OCI-LY7 (cell line): ENCODE measurements at regions not wholly inside any gene's neighbourhood (a gene's known extent, or its start where the extent isn't known, plus 50 kb on each side); places are given as distances from the start of the nearest gene placed in this dataset.
"Not testable (repeated sequence)": the region's sequence is repeated elsewhere in the genome, so short reads cannot be mapped to it uniquely, and the experiment has no call there.

Experiments
- BruUV-seq: library from RNA; stranded (reverse); fragments of 400-500 nt; replicated peaks from 2 replicates; lab custom pipeline; 2021; lab: Mats Ljungman, UMichigan
- CTCF ChIA-PET: fragments of 300-600 bp; sonication (Branson Sonifier 250); formaldehyde crosslinking; loops from one replicate; lab custom pipeline; 2022; ENCODE audit warnings: antibody characterized with exemption; ENCODE audit not compliant: unreplicated experiment; lab: Charles Lee
- POLR2A ChIA-PET: fragments of 300-600 bp; sonication (Branson Sonifier 250); formaldehyde crosslinking; loops from one replicate; lab custom pipeline; 2022; ENCODE audit warnings: antibody characterized with exemption; lab: Charles Lee
- DNase-seq: peaks from one replicate; pipeline ENCODE4 v3.0.0-alpha.2; 2015; ENCODE audit warnings: low spot score
- H2AFZ ChIP-seq: fragments of 200-600 bp; sonication (generic), shearing (Covaris generic); 2 replicates; pipeline ENCODE4 v1.6.1; 2014; ENCODE audit warnings: mild to moderate bottlenecking, antibody characterized with exemption, low read length, moderate library complexity
- H3K27ac ChIP-seq: fragments of 200-600 bp; sonication (generic); 2 replicates; pipeline ENCODE4 v1.5.1; 2014; ENCODE audit warnings: mixed run types, low read depth, mild to moderate bottlenecking, moderate library complexity, low read length, inconsistent platforms; ENCODE audit not compliant: poor library complexity, severe bottlenecking
- H3K36me3 ChIP-seq: fragments of 200-600 bp; sonication (generic); 2 replicates; pipeline ENCODE4 v1.6.1; 2014; ENCODE audit warnings: mild to moderate bottlenecking, antibody characterized with exemption, low read length, moderate library complexity, mixed read lengths; ENCODE audit not compliant: insufficient read depth
- H3K4me1 ChIP-seq: fragments of 200-600 bp; sonication (generic); 2 replicates; pipeline ENCODE4 v1.5.1; 2014; ENCODE audit warnings: mild to moderate bottlenecking, low read length; ENCODE audit not compliant: insufficient read depth, poor library complexity, severe bottlenecking
- H3K4me2 ChIP-seq: fragments of 200-600 bp; sonication (generic); 2 replicates; pipeline ENCODE4 v1.6.1; 2014; ENCODE audit warnings: mild to moderate bottlenecking, low read length
- H3K4me3 ChIP-seq: fragments of 200-600 bp; sonication (generic); 2 replicates; pipeline ENCODE4 v1.5.1; 2014; ENCODE audit warnings: mild to moderate bottlenecking, low read depth, low read length; ENCODE audit not compliant: poor library complexity, severe bottlenecking
- H3K79me2 ChIP-seq: fragments of 200-600 bp; sonication (generic); 2 replicates; pipeline ENCODE4 v1.6.1; 2016; ENCODE audit warnings: low read depth, mild to moderate bottlenecking, low read length, moderate library complexity, mixed read lengths; ENCODE audit not compliant: insufficient read depth
- H3K9me2 ChIP-seq: fragments of 200-600 bp; sonication (generic); 2 replicates; pipeline ENCODE4 v1.6.1; 2016; ENCODE audit warnings: mild to moderate bottlenecking, low read length, mixed read lengths; ENCODE audit not compliant: insufficient read depth
- H3K9me3 ChIP-seq: fragments of 200-600 bp; sonication (generic); 2 replicates; pipeline ENCODE4 v1.6.1; 2014; ENCODE audit warnings: mild to moderate bottlenecking, mixed run types, low read length, mixed read lengths
- H4K20me1 ChIP-seq: fragments of 200-600 bp; sonication (generic); 2 replicates; pipeline ENCODE4 v1.6.1; 2014; ENCODE audit warnings: mild to moderate bottlenecking, antibody characterized with exemption, low read length, moderate library complexity, mixed read lengths; ENCODE audit not compliant: insufficient read depth
- EZH2phosphoT487 ChIP-seq: fragments of 200-600 bp; sonication (generic); IDR thresholded peaks from 2 replicates; pipeline ENCODE4 v1.6.1; 2018; ENCODE audit warnings: low read depth, borderline replicate concordance, mild to moderate bottlenecking, mixed run types, antibody characterized with exemption, low read length, moderate library complexity, mixed read lengths
- intact Hi-C: fragments of 100-400 bp; cut with micrococcal nuclease; formaldehyde crosslinking; loops from one replicate; pipeline ENCODE4 v1.10.0; 2022; ENCODE audit not compliant: unreplicated experiment
- TF ChIP-seq, protein P1 (sequence below): fragments of 200-600 bp; sonication (generic); conservative IDR thresholded peaks from 2 replicates; pipeline ENCODE4 v1.5.1; 2014; ENCODE audit warnings: mild to moderate bottlenecking, antibody characterized with exemption, low read length, moderate library complexity, mixed read lengths

DNA sequence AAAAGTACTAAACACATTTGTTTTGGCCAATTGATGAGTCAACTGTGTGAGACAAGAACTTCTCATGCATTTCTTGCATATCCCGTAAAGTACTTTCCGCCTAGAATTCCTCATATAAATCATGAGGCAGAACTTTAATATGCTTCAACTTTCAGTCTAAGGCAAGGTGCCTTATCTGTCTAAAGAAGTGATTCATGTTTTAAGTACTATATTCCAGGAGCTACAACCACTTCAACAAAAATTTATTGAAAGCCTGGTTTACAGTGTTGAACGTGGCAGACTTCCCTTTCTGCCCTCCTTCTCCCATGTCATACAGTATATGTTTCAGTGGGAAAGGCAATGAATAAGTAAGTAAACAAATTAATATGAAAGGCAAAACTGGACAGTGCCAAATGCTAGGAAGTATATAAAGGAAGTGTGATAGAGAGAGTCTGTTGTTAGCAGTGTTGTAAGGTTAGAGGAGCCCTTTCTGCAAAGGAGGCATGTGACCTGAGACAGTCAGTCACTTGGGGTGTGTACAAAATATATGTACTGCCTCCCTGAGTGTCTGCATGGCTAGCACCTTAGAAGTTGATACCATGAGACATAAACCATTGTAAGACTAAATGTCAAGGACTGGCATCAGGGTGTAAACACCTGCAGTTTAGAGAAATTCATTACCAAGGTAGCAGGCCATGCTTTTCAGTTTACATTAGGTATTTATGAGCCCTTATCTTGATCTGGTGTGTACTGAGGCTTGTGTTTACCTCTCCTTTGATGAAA lies 362.2 kb downstream of the SRGAP2C start:
- no TSS peak for BruUV-seq
- TF ChIP-seq EZH2phosphoT487 = no peak
- TF ChIP-seq, protein P1, sequence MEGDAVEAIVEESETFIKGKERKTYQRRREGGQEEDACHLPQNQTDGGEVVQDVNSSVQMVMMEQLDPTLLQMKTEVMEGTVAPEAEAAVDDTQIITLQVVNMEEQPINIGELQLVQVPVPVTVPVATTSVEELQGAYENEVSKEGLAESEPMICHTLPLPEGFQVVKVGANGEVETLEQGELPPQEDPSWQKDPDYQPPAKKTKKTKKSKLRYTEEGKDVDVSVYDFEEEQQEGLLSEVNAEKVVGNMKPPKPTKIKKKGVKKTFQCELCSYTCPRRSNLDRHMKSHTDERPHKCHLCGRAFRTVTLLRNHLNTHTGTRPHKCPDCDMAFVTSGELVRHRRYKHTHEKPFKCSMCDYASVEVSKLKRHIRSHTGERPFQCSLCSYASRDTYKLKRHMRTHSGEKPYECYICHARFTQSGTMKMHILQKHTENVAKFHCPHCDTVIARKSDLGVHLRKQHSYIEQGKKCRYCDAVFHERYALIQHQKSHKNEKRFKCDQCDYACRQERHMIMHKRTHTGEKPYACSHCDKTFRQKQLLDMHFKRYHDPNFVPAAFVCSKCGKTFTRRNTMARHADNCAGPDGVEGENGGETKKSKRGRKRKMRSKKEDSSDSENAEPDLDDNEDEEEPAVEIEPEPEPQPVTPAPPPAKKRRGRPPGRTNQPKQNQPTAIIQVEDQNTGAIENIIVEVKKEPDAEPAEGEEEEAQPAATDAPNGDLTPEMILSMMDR = no peak

DNA sequence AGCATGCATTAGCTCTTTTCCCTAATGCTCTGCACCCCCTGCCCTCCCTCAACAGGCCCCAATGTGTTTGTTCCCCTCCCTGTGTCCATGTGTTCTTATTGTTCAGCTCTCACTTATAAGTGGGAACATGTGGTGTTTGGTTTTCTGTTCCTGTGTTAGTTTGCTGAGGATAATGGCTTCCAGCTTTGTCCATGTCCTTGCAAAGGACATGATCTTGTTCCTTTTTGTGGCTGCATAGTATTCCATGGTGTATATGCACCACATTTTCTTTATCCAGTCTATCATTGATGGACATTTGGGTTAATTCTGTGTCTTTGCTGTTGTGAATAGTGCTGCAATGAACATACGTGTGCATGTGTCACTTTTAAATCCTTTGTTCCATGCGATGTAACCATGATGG lies 363.0 kb downstream of the SRGAP2C start:
- H3K9me2 ChIP-seq, H3K36me3 ChIP-seq, H3K79me2 ChIP-seq, CTCF ChIA-PET, DNase-seq, intact Hi-C loops, H3K9me3 ChIP-seq, H3K4me3 ChIP-seq, H3K4me2 ChIP-seq, POLR2A ChIA-PET, H4K20me1 ChIP-seq, H2AFZ ChIP-seq, BruUV-seq, H3K27ac ChIP-seq: not testable (repeated sequence)
- H3K4me1 ChIP-seq = peaks cover 27% of the 10 kb centered on the region

More for the DNA sequence above, 362.2 kb downstream of the SRGAP2C start:
- intact Hi-C loops = no loop called here
- DNase-seq = peak; percentile 21
- H3K9me2 ChIP-seq = no peaks in the 10 kb centered on the region
- CTCF ChIA-PET = no interaction called here
- H2AFZ ChIP-seq = peak overlapping the region; percentile 26; the same call in 1 of the 2 replicates
- POLR2A ChIA-PET = no interaction called here
- no peaks in the 10 kb centered on the region for H4K20me1 ChIP-seq
- H3K9me3 ChIP-seq = no peaks in the 10 kb centered on the region
- peaks cover 4% of the 10 kb centered on the region; the same call in 1 of the 2 replicates for H3K79me2 ChIP-seq
- H3K4me1 ChIP-seq = peaks cover 20% of the 10 kb centered on the region
- H3K4me3 ChIP-seq = no peak overlapping the region
- H3K27ac ChIP-seq = no peak overlapping the region
- H3K4me2 ChIP-seq = no peak overlapping the region
- H3K36me3 ChIP-seq = no peaks in the 10 kb centered on the region

DNA sequence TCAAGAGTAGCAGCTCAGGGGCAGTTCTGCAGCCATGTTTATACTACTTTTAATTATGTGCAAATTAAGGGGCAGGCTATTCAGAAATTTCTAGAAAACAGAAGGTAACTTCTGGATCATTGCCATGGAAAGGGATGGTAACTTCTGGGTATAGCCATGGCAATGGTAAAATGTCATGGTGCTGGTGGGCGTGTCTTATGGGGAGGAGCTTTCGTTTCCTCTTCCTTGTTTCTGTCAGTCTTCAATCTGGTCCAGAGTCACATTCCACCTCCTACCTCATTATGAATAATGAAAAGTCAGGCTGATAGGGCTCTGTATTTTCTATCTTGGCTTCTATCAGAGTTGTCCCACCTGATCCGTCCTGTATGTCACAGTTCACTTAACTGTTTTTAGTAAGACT lies 366.0 kb downstream of the SRGAP2C start:
- H3K4me3 ChIP-seq = peak overlapping the region; percentile 20
- DNase-seq = peak; percentile 37
- POLR2A ChIA-PET = interaction anchor here (0.8 to 4.1 kb wide), 4 partner anchors 13 to 35 kb away, joined by 3 to 21 read pairs (median 8); no protein-coding TSS in a partner anchor
- peaks cover 32% of the 10 kb centered on the region for H3K4me1 ChIP-seq
- H3K27ac ChIP-seq = peak overlapping the region; percentile 69
- H3K79me2 ChIP-seq, H4K20me1 ChIP-seq, CTCF ChIA-PET, BruUV-seq, H3K9me2 ChIP-seq, H3K36me3 ChIP-seq, H3K9me3 ChIP-seq: not testable (repeated sequence)
- intact Hi-C loops = loop anchor here (5.0 kb wide), 2 partner anchors 34 to 89 kb away; no protein-coding TSS in a partner anchor
- H3K4me2 ChIP-seq = peak overlapping the region; percentile 60
- H2AFZ ChIP-seq = peak overlapping the region; percentile 42; the same call in 1 of the 2 replicates

DNA sequence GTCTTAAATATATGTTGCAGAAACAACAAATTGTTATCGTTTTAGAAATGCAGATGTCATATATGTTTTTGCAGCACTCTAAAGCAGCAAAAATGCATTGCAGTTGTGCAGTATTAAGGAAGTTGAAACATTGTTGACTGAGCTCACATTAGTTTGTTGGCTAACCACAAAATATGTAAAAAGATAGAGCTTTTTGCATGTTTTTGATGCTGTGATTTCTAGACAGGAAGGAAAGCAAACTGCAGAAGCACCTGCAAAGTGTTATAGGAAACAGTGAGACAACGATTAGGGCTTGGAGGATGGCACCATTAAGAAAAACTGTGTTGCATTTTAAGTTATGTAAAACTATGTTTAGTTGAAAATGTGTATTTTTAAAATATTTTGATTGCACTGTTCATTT lies 366.7 kb downstream of the SRGAP2C start:
- H3K9me2 ChIP-seq, CTCF ChIA-PET, H3K9me3 ChIP-seq, H3K79me2 ChIP-seq, BruUV-seq, H3K36me3 ChIP-seq, H4K20me1 ChIP-seq: not testable (repeated sequence)
- Histone ChIP-seq H3K4me3 (peak overlapping the region; percentile 31), H3K4me1 (peaks cover 32% of the 10 kb centered on the region), H3K27ac (peak overlapping the region; percentile 69), H2AFZ (peak overlapping the region; percentile 42; the same call in 1 of the 2 replicates), H3K4me2 (peak overlapping the region; percentile 60)
- DNase-seq = peak; percentile 89
- intact Hi-C loops = loop anchor here (5.0 kb wide), 2 partner anchors 34 to 89 kb away; no protein-coding TSS in a partner anchor
- POLR2A ChIA-PET = interaction anchor here (0.6 to 4.1 kb wide), 6 partner anchors 13 to 125 kb away, joined by 3 to 21 read pairs (median 4); no protein-coding TSS in a partner anchor

DNA sequence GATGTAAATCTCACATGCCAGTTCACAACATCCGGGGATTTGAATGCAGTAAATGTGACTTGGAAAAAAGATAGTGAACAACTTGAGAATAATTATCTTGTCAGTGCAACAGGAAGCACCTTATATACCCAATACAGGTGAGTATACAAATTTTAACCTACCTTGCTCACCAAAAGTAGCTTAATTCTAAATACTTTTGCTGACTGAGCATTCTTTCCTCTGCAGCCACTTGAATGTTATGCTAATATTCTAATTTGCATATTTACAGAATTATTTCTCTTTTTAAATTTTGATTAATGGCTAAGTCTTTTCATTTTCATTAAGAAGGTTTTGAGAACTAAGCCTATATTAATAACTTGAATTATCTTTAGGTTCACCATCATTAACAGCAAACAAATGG lies 371.8 kb downstream of the SRGAP2C start:
- intact Hi-C loops, H3K4me2 ChIP-seq, H3K9me3 ChIP-seq, H3K4me3 ChIP-seq, H3K36me3 ChIP-seq, H3K79me2 ChIP-seq, H3K27ac ChIP-seq, DNase-seq, CTCF ChIA-PET, BruUV-seq, H3K9me2 ChIP-seq, H4K20me1 ChIP-seq, H2AFZ ChIP-seq: not testable (repeated sequence)
- peaks cover 21% of the 10 kb centered on the region for H3K4me1 ChIP-seq
- POLR2A ChIA-PET = interaction anchor here (1.2 kb wide), 1 partner anchor 38 kb away, joined by 3 read pairs; no protein-coding TSS in a partner anchor
